ENCODE measurements at regions not wholly inside any gene's neighbourhood (a gene's known extent, or its start where the extent isn't known, plus 50 kb on each side); places are given as distances from the start of the nearest gene placed in this dataset.

- Mint-ChIP-seq H3K4me3 (no peak overlapping the region), H3K9me3 (no peaks in the 10 kb centered on the region), H3K27me3 (ENCODE audit: low read depth) (no peaks in the 10 kb centered on the region), H3K36me3 (ENCODE audit: low read depth) (no peaks in the 10 kb centered on the region), H3K27ac (no peak overlapping the region), H3K4me1 (ENCODE audit: low read depth) (no peaks in the 10 kb centered on the region)
Measured at GRCh38 chr1:189424746-189425331, 1052.8 kb downstream of the BRINP3 start.

GRCh38 chr1:189429610-189430009, 1048.1 kb downstream of the BRINP3 start:
- Mint-ChIP-seq H3K4me3 (no peak overlapping the region), H3K9me3 (no peaks in the 10 kb centered on the region), H3K27ac (no peak overlapping the region), H3K4me1 (ENCODE audit: low read depth) (no peaks in the 10 kb centered on the region), H3K27me3 (ENCODE audit: low read depth) (no peaks in the 10 kb centered on the region), H3K36me3 (ENCODE audit: low read depth) (no peaks in the 10 kb centered on the region)

GRCh38 chr1:189431447-189431846, 1046.2 kb downstream of the BRINP3 start:
- no peaks in the 10 kb centered on the region for H3K9me3 Mint-ChIP-seq
- no peaks in the 10 kb centered on the region for H3K36me3 Mint-ChIP-seq (ENCODE audit: low read depth)
- no peaks in the 10 kb centered on the region for H3K4me1 Mint-ChIP-seq (ENCODE audit: low read depth)
- no peaks in the 10 kb centered on the region for H3K27me3 Mint-ChIP-seq (ENCODE audit: low read depth)
- no peak overlapping the region for H3K4me3 Mint-ChIP-seq
- no peak overlapping the region for H3K27ac Mint-ChIP-seq

GRCh38 chr1:189432753-189433152, 1044.9 kb downstream of the BRINP3 start:
- Mint-ChIP-seq H3K27me3 (ENCODE audit: low read depth) (no peaks in the 10 kb centered on the region), H3K36me3 (ENCODE audit: low read depth) (no peaks in the 10 kb centered on the region), H3K27ac (no peak overlapping the region), H3K4me3 (no peak overlapping the region), H3K4me1 (ENCODE audit: low read depth) (no peaks in the 10 kb centered on the region), H3K9me3 (no peaks in the 10 kb centered on the region)

GRCh38 chr1:189434461-189434860, 1043.2 kb downstream of the BRINP3 start:
- Mint-ChIP-seq H3K36me3 (ENCODE audit: low read depth) (no peaks in the 10 kb centered on the region), H3K9me3 (no peaks in the 10 kb centered on the region), H3K4me3 (no peak overlapping the region), H3K27me3 (ENCODE audit: low read depth) (no peaks in the 10 kb centered on the region), H3K27ac (no peak overlapping the region), H3K4me1 (ENCODE audit: low read depth) (no peaks in the 10 kb centered on the region)

GRCh38 chr1:189435398-189435797, 1042.3 kb downstream of the BRINP3 start:
- H3K36me3 Mint-ChIP-seq (ENCODE audit: low read depth) = no peaks in the 10 kb centered on the region
- H3K27ac Mint-ChIP-seq = no peak overlapping the region
- H3K4me3 Mint-ChIP-seq = no peak overlapping the region
- no peaks in the 10 kb centered on the region for H3K27me3 Mint-ChIP-seq (ENCODE audit: low read depth)
- no peaks in the 10 kb centered on the region for H3K4me1 Mint-ChIP-seq (ENCODE audit: low read depth)
- H3K9me3 Mint-ChIP-seq = no peaks in the 10 kb centered on the region

GRCh38 chr1:189438808-189439207, 1038.9 kb downstream of the BRINP3 start:
- Mint-ChIP-seq H3K4me1 (ENCODE audit: low read depth) (no peaks in the 10 kb centered on the region), H3K27ac (no peak overlapping the region), H3K36me3 (ENCODE audit: low read depth) (no peaks in the 10 kb centered on the region), H3K27me3 (ENCODE audit: low read depth) (no peaks in the 10 kb centered on the region), H3K9me3 (no peaks in the 10 kb centered on the region), H3K4me3 (no peak overlapping the region)

- H3K4me3 Mint-ChIP-seq = no peak overlapping the region
- H3K4me1 Mint-ChIP-seq (ENCODE audit: low read depth) = no peaks in the 10 kb centered on the region
- no peaks in the 10 kb centered on the region for H3K36me3 Mint-ChIP-seq (ENCODE audit: low read depth)
- H3K27me3 Mint-ChIP-seq (ENCODE audit: low read depth) = no peaks in the 10 kb centered on the region
- H3K27ac Mint-ChIP-seq = no peak overlapping the region
- H3K9me3 Mint-ChIP-seq = peaks cover 7% of the 10 kb centered on the region
Measured at GRCh38 chr1:189463166-189463565, 1014.5 kb downstream of the BRINP3 start.

- no peaks in the 10 kb centered on the region for H3K9me3 Mint-ChIP-seq
- no peaks in the 10 kb centered on the region for H3K36me3 Mint-ChIP-seq (ENCODE audit: low read depth)
- H3K27me3 Mint-ChIP-seq (ENCODE audit: low read depth) = no peaks in the 10 kb centered on the region
- no peak overlapping the region for H3K27ac Mint-ChIP-seq
- H3K4me3 Mint-ChIP-seq = no peak overlapping the region
- no peaks in the 10 kb centered on the region for H3K4me1 Mint-ChIP-seq (ENCODE audit: low read depth)
Measured at GRCh38 chr1:189496768-189497167, 980.9 kb downstream of the BRINP3 start.

- H3K4me3 Mint-ChIP-seq = no peak overlapping the region
Measured at GRCh38 chr1:189499736-189500135, 977.9 kb downstream of the BRINP3 start.

GRCh38 chr1:189500778-189501177, 976.9 kb downstream of the BRINP3 start:
- Mint-ChIP-seq H3K4me1 (ENCODE audit: low read depth) (no peaks in the 10 kb centered on the region), H3K27me3 (ENCODE audit: low read depth) (no peaks in the 10 kb centered on the region), H3K36me3 (ENCODE audit: low read depth) (no peaks in the 10 kb centered on the region), H3K4me3 (no peak overlapping the region), H3K27ac (no peak overlapping the region), H3K9me3 (peaks cover 2% of the 10 kb centered on the region)

More at GRCh38 chr1:189499736-189500135, 977.9 kb downstream of the BRINP3 start:
- Mint-ChIP-seq H3K27me3 (ENCODE audit: low read depth) (no peaks in the 10 kb centered on the region), H3K4me1 (ENCODE audit: low read depth) (no peaks in the 10 kb centered on the region), H3K9me3 (no peaks in the 10 kb centered on the region), H3K36me3 (ENCODE audit: low read depth) (no peaks in the 10 kb centered on the region), H3K27ac (no peak overlapping the region)

GRCh38 chr1:189510827-189511226, 966.8 kb downstream of the BRINP3 start:
- Mint-ChIP-seq H3K27ac (no peak overlapping the region), H3K4me1 (ENCODE audit: low read depth) (no peaks in the 10 kb centered on the region), H3K27me3 (ENCODE audit: low read depth) (no peaks in the 10 kb centered on the region), H3K36me3 (ENCODE audit: low read depth) (no peaks in the 10 kb centered on the region), H3K9me3 (peaks cover 12% of the 10 kb centered on the region), H3K4me3 (no peak overlapping the region)

GRCh38 chr1:189513091-189513490, 964.6 kb downstream of the BRINP3 start:
- Mint-ChIP-seq H3K9me3 (peaks cover 9% of the 10 kb centered on the region), H3K4me3 (no peak overlapping the region), H3K36me3 (ENCODE audit: low read depth) (no peaks in the 10 kb centered on the region), H3K4me1 (ENCODE audit: low read depth) (no peaks in the 10 kb centered on the region), H3K27me3 (ENCODE audit: low read depth) (no peaks in the 10 kb centered on the region), H3K27ac (no peak overlapping the region)

- H3K4me1 Mint-ChIP-seq (ENCODE audit: low read depth) = no peaks in the 10 kb centered on the region
- H3K4me3 Mint-ChIP-seq = no peak overlapping the region
- H3K27ac Mint-ChIP-seq = no peak overlapping the region
- no peaks in the 10 kb centered on the region for H3K9me3 Mint-ChIP-seq
- no peaks in the 10 kb centered on the region for H3K36me3 Mint-ChIP-seq (ENCODE audit: low read depth)
- no peaks in the 10 kb centered on the region for H3K27me3 Mint-ChIP-seq (ENCODE audit: low read depth)
Measured at GRCh38 chr1:189522441-189522840, 955.2 kb downstream of the BRINP3 start.

- Mint-ChIP-seq H3K27ac (no peak overlapping the region), H3K4me3 (no peak overlapping the region), H3K36me3 (ENCODE audit: low read depth) (no peaks in the 10 kb centered on the region), H3K9me3 (no peaks in the 10 kb centered on the region), H3K27me3 (ENCODE audit: low read depth) (no peaks in the 10 kb centered on the region), H3K4me1 (ENCODE audit: low read depth) (no peaks in the 10 kb centered on the region)
Measured at GRCh38 chr1:189524501-189524900, 953.2 kb downstream of the BRINP3 start.

GRCh38 chr1:189530162-189530561, 947.5 kb downstream of the BRINP3 start:
- Mint-ChIP-seq H3K27me3 (ENCODE audit: low read depth) (no peaks in the 10 kb centered on the region), H3K4me1 (ENCODE audit: low read depth) (no peaks in the 10 kb centered on the region), H3K27ac (no peak overlapping the region), H3K9me3 (no peaks in the 10 kb centered on the region), H3K4me3 (no peak overlapping the region), H3K36me3 (ENCODE audit: low read depth) (no peaks in the 10 kb centered on the region)

Data from T-helper 1 cell treated with Interleukin-12 subunit alpha and Interleukin-12 subunit beta and Interleukin-4 antibody, amounts not matched to agents 30 μg/mL and 1 μg/mL, for 36 hours (primary cell).